Endothelial cell of umbilical vein (primary cell): ENCODE measurements at regions not wholly inside any gene's neighbourhood (a gene's known extent, or its start where the extent isn't known, plus 50 kb on each side); places are given as distances from the start of the nearest gene placed in this dataset.

Experiments
- CTCF ChIP-seq, 2 donors: IDR thresholded peaks; 1 replicate in 1 of 2; 2 replicates in 1 of 2; pipeline ENCODE4 v1.5.1; 2011; ENCODE audit warnings: low read length in 2 of 2, mild to moderate bottlenecking in 2 of 2, moderate library complexity in 2 of 2, control low read depth in 1 of 2, inconsistent platforms in 1 of 2, low read depth in 1 of 2; ENCODE audit not compliant: insufficient read depth in 1 of 2; ENCODE audit errors: extremely low read depth in 1 of 2
- EZH2 ChIP-seq: IDR thresholded peaks from 2 replicates; pipeline ENCODE4 v1.6.1; 2012; ENCODE audit warnings: borderline replicate concordance, low read depth, mild to moderate bottlenecking, moderate library complexity, low read length, inconsistent platforms; ENCODE audit not compliant: severe bottlenecking
- JUN ChIP-seq: IDR thresholded peaks from 2 replicates; pipeline ENCODE4 v1.6.1; 2011; ENCODE audit warnings: borderline replicate concordance, low read depth; ENCODE audit not compliant: insufficient read length, insufficient read depth
- POLR2A ChIP-seq: IDR thresholded peaks from 2 replicates; pipeline ENCODE4 v1.6.1; 2012; ENCODE audit warnings: low read depth, mild to moderate bottlenecking, control low read depth, low read length

DNA sequence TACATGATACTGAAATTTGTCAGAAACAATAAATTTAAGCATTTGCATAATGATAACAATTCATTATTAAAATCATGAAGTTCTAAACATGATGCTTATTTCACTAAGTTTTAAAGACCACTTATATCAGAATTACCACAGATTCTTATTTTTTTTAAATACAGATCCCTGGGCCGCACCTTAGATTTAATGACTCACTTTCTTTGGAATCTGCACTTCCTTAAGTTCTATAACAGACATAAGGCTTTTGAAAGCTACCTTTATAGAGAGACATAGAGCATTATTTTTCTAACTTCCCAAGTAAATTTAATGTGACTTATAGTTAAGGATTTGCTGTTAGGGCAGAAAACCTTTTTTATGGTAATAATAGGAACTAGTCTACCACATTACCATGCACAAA, 214.9 kb downstream of the IPMK start:
- TF ChIP-seq POLR2A (no peak), JUN (no peak), EZH2 (no peak), CTCF (IDR thresholded peaks at IDR 0.05; ENCODE audit: extremely low read depth in 1 of 2, insufficient read depth in 1 of 2, low read depth in 1 of 2, low read length in 2 of 2) (no peak)
